ENCODE measurements at regions not wholly inside any gene's neighbourhood (a gene's known extent, or its start where the extent isn't known, plus 50 kb on each side); places are given as distances from the start of the nearest gene placed in this dataset.

DNA sequence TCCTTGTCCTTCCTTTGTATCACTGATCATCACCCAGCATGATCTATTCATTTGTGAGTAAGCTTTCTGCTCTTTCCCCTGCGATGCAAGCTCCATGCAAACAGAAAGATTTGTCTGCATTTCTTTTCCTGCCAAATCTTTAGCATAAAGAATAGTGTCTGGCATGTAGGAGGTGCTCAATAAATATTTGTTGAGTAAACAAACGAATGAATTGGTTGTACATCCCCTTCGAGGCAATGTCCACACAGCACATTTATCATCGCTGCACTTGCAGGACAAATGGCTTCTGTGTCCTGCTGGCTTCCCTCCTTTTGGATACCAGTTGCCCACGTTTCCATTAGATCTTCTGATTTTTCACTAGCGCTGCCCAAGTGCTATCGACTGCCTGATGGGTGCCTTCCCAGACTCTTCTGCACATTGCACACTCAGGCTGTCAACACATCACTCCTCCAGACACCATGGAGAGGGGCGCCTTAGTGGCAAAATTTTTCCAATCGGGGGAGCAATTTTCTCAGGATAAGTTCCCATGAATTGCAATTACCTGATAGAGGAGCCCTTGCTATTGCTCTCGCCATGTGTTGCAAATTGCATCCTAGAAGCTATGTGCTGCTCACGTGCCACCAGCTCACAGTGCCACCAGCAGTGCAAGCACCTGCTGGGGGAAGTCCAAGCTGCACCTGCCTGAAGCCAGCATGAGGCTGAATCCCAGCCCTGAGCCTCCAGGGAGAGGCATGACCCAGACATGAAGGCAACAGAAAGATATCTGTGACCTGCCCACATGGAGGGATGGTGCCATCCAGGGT is 206.6 kb downstream of the KIF26A start:
- DNase-seq, result no peak

GRCh38 chr14:104345621-104346462 is 207.5 kb downstream of the KIF26A start:
- no peak for DNase-seq

GRCh38 chr14:104346608-104347007 is 208.2 kb downstream of the KIF26A start:
- DNase-seq, result no peak

DNA sequence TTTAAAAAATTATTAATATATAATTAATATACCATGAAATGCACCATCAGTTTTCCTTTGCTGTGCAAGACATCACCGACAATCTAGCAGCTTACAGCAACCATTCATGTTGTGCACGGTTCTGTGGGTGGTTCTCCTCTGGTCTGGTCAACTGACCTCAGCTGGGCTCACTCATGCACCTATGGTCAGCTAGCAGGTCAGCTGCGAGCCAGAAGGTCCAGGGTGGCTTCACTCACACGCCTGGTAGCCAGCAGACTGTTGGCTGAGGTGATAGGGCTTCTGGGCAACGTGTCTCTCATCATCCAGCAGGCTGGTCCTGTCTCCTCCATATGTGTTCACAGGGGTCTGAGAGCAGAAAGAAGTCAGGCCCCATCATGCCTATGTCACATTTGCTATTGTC is 210.4 kb downstream of the KIF26A start:
- DNase-seq, result no peak

DNA sequence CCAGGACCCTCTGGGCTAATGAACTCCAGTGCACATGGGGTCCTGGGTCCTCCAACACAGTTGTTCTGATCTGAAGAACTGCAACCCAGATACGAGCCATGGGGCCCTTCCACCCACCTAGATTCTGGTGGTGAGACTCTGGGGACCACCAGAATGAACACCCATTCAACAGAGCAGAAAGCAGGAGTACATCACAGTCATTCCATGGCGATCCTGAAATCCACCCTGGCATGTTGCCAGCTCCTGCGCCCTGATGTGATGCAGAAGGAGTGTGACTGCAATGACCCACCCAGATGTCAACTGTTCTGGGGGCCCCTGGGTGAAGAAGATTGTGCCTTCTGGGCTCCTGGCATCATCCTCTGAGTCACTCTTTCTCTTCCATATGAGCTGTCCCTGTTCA is 211.6 kb downstream of the KIF26A start:
- DNase-seq, result no peak

- DNase-seq, result no peak
Observed at GRCh38 chr14:104350463-104351185, 212.2 kb downstream of the KIF26A start.

DNA sequence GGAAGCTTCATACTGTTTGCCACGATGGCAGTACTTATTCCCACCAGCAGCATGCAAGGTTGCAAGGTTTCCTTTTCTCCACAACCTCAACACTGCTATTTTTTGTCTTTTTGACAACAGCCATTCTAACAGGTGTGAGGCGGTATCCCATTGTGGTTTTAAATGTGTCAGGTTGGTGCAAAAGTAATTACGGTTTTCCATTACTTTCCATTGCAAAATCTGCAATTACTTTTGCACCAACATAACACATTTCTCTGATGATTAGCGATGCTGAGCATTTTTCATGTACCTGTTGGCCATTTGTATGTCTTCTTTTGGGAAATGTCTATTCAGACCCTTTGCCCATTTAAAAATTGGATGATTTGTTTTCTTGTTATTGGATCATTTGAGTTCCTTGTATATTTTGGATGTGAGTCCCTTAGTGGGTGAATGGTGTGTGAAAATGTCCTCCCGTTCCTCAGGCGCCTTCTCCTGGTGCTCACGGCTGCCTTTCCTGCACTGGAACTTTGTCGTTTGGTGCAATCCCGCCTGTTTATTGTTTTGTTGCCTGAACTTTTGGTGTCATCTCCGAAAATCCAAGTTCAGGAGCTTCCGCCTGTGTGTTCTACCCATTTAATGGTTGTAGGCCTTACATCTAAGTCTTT is 213.6 kb downstream of the KIF26A start:
- DNase-seq, result no peak

GRCh38 chr14:104352493-104353220 is 214.3 kb downstream of the KIF26A start:
- no peak for DNase-seq

DNA sequence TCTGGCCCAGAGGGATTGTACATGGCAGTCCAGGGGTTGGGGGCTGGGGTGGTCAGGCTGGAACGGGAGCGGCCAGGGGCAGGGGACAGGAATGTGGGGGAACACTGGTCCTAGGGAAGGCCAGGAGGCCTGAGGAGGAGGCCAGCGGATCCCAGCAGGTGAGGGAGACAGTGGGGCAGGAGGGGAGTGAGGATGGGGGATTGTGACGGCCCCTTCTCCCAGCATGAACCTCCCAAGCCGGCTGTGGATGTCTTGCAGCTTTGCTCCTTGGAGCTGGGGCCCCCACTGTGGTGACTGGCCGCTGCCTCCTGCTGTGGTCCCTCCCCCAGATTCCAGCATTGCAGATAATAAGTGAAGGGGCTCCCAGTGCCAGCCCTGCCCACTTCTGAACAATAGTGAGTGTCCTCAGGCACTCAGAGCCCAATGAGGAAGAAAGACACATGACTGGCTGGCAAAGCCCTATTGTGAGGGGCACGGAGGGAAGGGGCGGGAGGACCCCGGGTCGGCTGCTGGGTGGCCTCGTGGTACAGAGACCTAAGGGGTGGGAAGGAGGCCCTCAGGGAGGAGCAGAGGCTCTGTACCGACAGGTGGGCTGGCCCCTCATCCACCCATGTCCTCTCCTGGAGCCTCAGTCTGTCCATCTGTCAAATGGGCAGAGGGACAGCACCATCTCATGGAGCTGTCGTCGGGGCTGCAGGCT is 215.0 kb downstream of the KIF26A start:
- no peak for DNase-seq

DNA sequence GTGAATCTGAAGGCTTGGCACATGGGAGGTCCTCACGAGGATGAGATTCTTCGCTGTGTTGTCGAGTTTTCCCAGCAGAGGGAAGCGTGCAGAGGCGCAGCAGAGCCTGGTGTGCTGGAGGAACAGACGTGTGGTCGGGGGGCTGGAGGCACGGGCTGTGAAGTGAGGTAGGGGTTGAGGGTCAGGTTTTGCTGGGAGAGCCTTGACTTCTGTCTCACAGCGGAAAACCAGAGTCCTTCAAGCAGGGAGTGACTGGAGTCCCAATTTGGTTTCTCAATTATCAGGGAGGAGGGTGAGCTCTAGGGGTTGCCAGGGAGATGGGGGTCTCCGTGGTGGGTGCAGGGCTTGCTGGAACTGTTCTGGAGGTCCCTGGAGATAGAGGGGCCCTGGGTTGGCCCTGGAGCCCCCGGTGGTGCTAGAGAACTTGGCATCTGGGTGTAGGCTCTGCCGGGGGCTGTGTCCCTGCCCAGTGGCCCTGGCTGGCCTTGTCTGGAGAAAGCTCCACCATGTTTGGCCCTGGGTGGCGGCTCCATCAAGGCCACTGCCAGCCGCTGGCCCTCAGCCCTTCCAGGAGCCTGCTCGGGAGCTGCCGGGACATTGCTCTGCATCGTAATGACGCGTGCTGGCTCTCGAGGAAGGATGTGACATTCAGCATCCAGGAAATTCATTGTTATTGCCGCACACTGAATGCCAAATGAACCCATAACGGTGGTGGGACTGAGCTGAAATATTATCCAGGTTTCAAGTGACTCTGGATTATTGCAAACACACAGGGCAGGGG is 215.7 kb downstream of the KIF26A start:
- DNase-seq, result no peak

- DNase-seq, result no peak
Observed at GRCh38 chr14:104355101-104356019, 217.0 kb downstream of the KIF26A start.

- no peak for DNase-seq
Observed at GRCh38 chr14:104356020-104356737, 217.8 kb downstream of the KIF26A start.

- DNase-seq, result no peak
Observed at GRCh38 chr14:104356738-104357688, 218.6 kb downstream of the KIF26A start.

DNA sequence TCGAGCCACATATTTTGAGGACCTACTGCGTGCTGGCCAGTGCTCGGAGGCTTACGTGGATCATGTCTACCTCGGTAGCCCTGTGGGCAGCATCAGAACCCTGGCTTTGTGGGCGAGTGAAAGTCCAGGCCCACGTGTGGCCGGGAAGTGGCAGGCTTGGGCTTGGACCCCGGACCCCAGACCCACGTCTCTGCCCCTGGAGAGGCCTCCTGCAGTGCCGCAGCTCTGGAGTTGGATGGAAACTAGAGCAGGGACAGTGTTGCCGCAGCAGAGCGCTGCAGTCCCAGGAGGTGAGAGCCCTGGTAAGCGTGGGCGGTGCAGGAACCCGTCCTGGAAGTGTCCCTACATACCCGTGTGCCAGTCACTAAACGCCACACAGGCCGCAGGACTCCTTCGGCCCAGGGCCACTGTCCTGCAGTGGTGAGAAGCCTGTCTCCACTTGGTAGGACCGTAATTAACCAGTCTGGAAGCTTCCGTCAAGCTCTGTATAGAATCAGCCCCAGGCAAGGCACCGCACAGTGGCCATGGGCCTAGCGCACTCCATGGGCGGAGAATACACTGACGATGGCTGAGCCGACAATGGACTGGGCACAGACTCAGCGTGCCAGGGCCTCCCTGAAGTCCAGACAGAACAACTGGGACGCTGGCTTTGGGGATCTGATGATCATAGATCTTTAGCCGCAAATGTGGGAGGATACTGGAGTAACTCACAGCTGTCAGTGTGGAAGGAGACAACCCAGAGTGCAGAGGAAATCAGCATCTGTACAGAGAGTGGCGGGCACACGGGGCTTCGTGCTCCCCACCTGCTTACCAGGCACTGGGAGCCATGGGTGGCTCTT is 219.5 kb downstream of the KIF26A start:
- DNase-seq, result no peak

- no peak for DNase-seq
Observed at GRCh38 chr14:104358528-104359300, 220.3 kb downstream of the KIF26A start.
